Calu3 (cell line): ENCODE measurements at regions not wholly inside any gene's neighbourhood (a gene's known extent, or its start where the extent isn't known, plus 50 kb on each side); places are given as distances from the start of the nearest gene placed in this dataset.

Source experiments
- BruUV-seq: library from RNA; stranded (reverse); fragments of 400-500 nt; replicated peaks from 2 replicates; lab custom pipeline; 2021; lab: Mats Ljungman, UMichigan
- CTCF ChIA-PET: fragments of 300-600 bp; sonication (Branson Sonifier 250); formaldehyde crosslinking; loops from one replicate; lab custom pipeline; 2022; ENCODE audit warnings: antibody characterized with exemption; lab: Charles Lee
- DNase-seq: peaks from one replicate; pipeline ENCODE4 v3.0.0; 2022
- H3K27ac Mint-ChIP-seq: one replicate; pipeline ENCODE4 v1.8.0; 2022; ENCODE audit warnings: mixed read lengths; ENCODE audit not compliant: unreplicated experiment
- H3K27me3 Mint-ChIP-seq: one replicate; pipeline ENCODE4 v1.8.0; 2022; ENCODE audit warnings: mixed read lengths; ENCODE audit not compliant: unreplicated experiment
- H3K36me3 Mint-ChIP-seq: one replicate; pipeline ENCODE4 v1.8.0; 2022; ENCODE audit warnings: mild to moderate bottlenecking, moderate library complexity, mixed read lengths; ENCODE audit not compliant: insufficient read depth, unreplicated experiment
- H3K4me1 Mint-ChIP-seq: one replicate; pipeline ENCODE4 v1.8.0; 2022; ENCODE audit warnings: mild to moderate bottlenecking, low read depth, mixed read lengths; ENCODE audit not compliant: unreplicated experiment
- H3K4me3 Mint-ChIP-seq: one replicate; pipeline ENCODE4 v1.8.0; 2022; ENCODE audit warnings: mild to moderate bottlenecking, low read depth, moderate library complexity, mixed read lengths; ENCODE audit not compliant: unreplicated experiment
- H3K9me3 Mint-ChIP-seq: one replicate; pipeline ENCODE4 v1.8.0; 2022; ENCODE audit warnings: low read depth, mixed read lengths; ENCODE audit not compliant: unreplicated experiment
- intact Hi-C: fragments of 100-400 bp; cut with micrococcal nuclease; formaldehyde crosslinking; loops from one replicate; pipeline ENCODE4 v1.10.0; 2022; ENCODE audit not compliant: unreplicated experiment
- TF ChIP-seq, protein P1 (sequence below): fragments of 200-600 bp; IDR thresholded peaks from one replicate; pipeline ENCODE4 v1.8.0; 2022; ENCODE audit warnings: antibody characterized with exemption; ENCODE audit not compliant: unreplicated experiment

DNA sequence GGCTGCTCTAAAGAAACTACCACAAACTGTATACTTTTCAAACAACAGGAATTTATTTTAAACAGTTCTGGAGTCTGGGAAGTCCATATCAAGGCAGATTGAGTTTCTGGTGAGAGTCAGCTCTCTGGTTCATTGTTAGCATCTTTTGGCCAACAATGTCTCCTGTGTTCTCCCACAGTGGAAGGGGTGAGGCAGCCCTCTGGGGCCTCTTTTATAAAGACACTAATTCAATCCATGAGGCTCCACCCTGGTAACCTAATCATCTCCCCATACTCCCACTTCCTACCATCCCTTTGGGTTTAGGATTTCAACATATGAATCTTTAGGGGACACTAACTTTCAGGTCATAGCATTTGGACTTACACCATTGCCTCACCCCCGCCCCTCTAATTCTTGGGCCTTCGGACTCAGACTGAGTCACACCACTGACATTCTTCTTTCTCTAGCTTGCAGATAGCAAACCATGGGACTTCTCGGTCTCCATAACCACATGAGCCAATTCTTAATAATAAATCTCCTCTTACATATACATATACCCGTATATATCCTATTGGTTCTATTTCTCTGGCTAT, 64.3 kb upstream of the ANTXRL start:
- Mint-ChIP-seq H3K4me1 (no peaks in the 10 kb centered on the region), H3K4me3 (no peak overlapping the region), H3K9me3 (no peaks in the 10 kb centered on the region), H3K27ac (no peak overlapping the region), H3K27me3 (peaks cover 80% of the 10 kb centered on the region), H3K36me3 (no peaks in the 10 kb centered on the region)
- intact Hi-C loops = no loop called here
- TF ChIP-seq, protein P1, sequence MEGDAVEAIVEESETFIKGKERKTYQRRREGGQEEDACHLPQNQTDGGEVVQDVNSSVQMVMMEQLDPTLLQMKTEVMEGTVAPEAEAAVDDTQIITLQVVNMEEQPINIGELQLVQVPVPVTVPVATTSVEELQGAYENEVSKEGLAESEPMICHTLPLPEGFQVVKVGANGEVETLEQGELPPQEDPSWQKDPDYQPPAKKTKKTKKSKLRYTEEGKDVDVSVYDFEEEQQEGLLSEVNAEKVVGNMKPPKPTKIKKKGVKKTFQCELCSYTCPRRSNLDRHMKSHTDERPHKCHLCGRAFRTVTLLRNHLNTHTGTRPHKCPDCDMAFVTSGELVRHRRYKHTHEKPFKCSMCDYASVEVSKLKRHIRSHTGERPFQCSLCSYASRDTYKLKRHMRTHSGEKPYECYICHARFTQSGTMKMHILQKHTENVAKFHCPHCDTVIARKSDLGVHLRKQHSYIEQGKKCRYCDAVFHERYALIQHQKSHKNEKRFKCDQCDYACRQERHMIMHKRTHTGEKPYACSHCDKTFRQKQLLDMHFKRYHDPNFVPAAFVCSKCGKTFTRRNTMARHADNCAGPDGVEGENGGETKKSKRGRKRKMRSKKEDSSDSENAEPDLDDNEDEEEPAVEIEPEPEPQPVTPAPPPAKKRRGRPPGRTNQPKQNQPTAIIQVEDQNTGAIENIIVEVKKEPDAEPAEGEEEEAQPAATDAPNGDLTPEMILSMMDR = no peak
- CTCF ChIA-PET = no interaction called here
- BruUV-seq = no TSS peak
- no peak for DNase-seq

- CTCF ChIA-PET = no interaction called here
- H3K27ac Mint-ChIP-seq = no peak overlapping the region
- no peaks in the 10 kb centered on the region for H3K9me3 Mint-ChIP-seq
- no peaks in the 10 kb centered on the region for H3K4me1 Mint-ChIP-seq
- H3K36me3 Mint-ChIP-seq = no peaks in the 10 kb centered on the region
- H3K4me3 Mint-ChIP-seq = no peak overlapping the region
- H3K27me3 Mint-ChIP-seq = peaks cover 80% of the 10 kb centered on the region
- DNase-seq = peak; percentile 44
- TF ChIP-seq, protein P1 = peak; percentile 53
- intact Hi-C loops = no loop called here
- BruUV-seq = no TSS peak
These were observed 63.7 kb upstream of the ANTXRL start for GRCh38 chr10:46223064-46223480.

DNA sequence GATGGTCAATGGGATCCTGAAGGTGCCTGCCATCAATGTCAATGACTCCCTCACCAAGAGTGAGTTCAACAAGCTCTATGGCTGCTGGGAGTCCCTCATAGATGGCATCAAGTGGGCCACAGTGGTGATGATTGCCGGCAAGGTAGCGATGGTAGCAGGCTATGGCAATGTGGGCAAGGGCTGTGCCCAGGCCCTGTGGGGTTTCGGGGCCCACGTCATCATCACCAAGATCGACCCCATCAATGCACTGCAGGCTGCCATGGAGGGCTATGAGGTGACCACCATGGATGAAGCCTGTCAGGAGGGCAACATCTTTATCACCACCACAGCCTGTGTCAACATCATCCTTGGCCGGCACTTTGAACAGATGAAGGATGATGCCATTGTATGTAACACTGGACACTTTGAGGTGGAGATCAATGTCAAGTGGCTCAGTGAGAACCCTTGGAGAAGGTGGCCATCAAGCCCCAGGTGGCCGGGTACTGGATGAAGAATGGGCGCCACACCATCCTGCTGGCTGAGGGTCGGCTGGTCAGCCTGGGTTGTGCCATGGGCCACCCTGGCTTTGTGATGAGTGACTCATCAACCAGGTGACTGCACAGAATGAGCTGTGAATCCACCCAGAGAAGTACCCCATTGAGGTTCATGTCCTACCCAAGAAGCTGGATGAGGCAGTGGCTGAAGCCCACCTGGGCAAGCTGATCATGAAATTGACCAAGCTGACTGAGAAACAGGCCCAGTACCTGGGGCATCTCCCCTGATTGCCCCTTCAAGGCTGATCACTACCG, 63.0 kb upstream of the ANTXRL start:
- CTCF ChIA-PET = interaction anchor here (0.9 to 1.1 kb wide), 2 partner anchors 15 to 22 kb away, joined by 3 to 6 read pairs; no protein-coding TSS in a partner anchor

DNA sequence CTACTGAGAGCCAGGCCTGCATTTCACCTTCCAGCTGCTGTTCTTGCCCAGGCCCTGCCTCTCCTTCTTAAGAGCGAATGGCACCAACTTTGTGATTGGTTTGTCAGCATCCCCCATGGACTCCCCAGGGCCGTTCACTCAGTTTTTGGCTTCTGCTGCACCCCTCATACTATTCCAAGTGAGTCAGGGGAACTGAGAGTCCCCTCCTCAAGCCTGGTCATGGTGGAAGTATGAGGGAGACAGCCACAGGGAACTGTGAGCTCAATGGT, 62.4 kb upstream of the ANTXRL start:
- peaks cover 72% of the 10 kb centered on the region for H3K27me3 Mint-ChIP-seq
- intact Hi-C loops = no loop called here
- no peak overlapping the region for H3K4me3 Mint-ChIP-seq
- H3K27ac Mint-ChIP-seq = no peak overlapping the region
- H3K4me1 Mint-ChIP-seq = peaks cover 7% of the 10 kb centered on the region
- TF ChIP-seq, protein P1 = no peak
- BruUV-seq = no TSS peak
- DNase-seq = no peak
- H3K36me3 Mint-ChIP-seq = no peaks in the 10 kb centered on the region
- CTCF ChIA-PET = interaction anchor here (0.9 to 1.1 kb wide), 2 partner anchors 15 to 23 kb away, joined by 3 to 6 read pairs; no protein-coding TSS in a partner anchor
- no peaks in the 10 kb centered on the region for H3K9me3 Mint-ChIP-seq

More for the DNA sequence above, 63.0 kb upstream of the ANTXRL start:
- H3K27me3 Mint-ChIP-seq = peaks cover 78% of the 10 kb centered on the region
- no peaks in the 10 kb centered on the region for H3K9me3 Mint-ChIP-seq
- DNase-seq = no peak
- no peak overlapping the region for H3K4me3 Mint-ChIP-seq
- H3K27ac Mint-ChIP-seq = no peak overlapping the region
- TF ChIP-seq, protein P1 = no peak
- no TSS peak for BruUV-seq
- H3K4me1 Mint-ChIP-seq = peaks cover 1% of the 10 kb centered on the region
- intact Hi-C loops = no loop called here
- H3K36me3 Mint-ChIP-seq = no peaks in the 10 kb centered on the region
